ENCODE measurements at regions not wholly inside any gene's neighbourhood (a gene's known extent, or its start where the extent isn't known, plus 50 kb on each side); places are given as distances from the start of the nearest gene placed in this dataset.
A peak's percentile ranks its signal among the peaks of the same experiment; 100 is the strongest.

DNA sequence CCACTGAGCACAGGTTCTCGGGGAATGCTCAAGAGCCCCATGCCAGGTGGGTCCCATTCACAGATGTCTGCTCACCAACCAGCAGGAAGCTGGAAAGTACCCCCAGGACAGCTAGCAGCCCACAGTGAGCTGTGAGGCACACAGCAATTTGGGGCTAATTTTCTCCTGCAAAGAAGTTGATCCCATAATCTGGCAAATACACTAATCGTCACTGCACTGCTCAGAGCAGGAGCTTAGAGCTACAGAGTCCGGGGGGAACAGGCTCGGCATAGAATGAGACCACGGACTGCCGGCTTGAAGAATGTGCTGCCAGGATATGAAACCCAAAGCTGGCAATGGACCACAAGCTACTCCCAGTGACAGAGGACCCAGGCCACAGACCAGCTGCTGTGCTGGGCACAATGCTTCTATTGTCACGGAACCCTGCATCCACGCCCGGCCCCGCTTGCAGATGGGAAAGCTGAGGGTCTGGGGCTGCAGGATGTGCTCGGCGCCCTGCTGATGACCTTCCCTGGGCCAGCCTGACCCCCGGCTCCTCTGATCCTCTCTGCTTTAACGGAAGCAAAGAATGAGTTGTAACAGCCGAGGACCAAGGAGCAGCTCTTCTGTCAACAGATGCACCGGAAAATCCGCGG is 239.7 kb downstream of the CTTN start (continued):
- no peak for TF ChIP-seq SMARCC2 (IDR thresholded peaks at IDR 0.05)
- TF ChIP-seq, protein P1, sequence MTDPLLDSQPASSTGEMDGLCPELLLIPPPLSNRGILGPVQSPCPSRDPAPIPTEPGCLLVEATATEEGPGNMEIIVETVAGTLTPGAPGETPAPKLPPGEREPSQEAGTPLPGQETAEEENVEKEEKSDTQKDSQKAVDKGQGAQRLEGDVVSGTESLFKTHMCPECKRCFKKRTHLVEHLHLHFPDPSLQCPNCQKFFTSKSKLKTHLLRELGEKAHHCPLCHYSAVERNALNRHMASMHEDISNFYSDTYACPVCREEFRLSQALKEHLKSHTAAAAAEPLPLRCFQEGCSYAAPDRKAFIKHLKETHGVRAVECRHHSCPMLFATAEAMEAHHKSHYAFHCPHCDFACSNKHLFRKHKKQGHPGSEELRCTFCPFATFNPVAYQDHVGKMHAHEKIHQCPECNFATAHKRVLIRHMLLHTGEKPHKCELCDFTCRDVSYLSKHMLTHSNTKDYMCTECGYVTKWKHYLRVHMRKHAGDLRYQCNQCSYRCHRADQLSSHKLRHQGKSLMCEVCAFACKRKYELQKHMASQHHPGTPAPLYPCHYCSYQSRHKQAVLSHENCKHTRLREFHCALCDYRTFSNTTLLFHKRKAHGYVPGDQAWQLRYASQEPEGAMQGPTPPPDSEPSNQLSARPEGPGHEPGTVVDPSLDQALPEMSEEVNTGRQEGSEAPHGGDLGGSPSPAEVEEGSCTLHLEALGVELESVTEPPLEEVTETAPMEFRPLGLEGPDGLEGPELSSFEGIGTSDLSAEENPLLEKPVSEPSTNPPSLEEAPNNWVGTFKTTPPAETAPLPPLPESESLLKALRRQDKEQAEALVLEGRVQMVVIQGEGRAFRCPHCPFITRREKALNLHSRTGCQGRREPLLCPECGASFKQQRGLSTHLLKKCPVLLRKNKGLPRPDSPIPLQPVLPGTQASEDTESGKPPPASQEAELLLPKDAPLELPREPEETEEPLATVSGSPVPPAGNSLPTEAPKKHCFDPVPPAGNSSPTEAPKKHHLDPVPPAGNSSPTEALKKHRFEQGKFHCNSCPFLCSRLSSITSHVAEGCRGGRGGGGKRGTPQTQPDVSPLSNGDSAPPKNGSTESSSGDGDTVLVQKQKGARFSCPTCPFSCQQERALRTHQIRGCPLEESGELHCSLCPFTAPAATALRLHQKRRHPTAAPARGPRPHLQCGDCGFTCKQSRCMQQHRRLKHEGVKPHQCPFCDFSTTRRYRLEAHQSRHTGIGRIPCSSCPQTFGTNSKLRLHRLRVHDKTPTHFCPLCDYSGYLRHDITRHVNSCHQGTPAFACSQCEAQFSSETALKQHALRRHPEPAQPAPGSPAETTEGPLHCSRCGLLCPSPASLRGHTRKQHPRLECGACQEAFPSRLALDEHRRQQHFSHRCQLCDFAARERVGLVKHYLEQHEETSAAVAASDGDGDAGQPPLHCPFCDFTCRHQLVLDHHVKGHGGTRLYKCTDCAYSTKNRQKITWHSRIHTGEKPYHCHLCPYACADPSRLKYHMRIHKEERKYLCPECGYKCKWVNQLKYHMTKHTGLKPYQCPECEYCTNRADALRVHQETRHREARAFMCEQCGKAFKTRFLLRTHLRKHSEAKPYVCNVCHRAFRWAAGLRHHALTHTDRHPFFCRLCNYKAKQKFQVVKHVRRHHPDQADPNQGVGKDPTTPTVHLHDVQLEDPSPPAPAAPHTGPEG (CRISPR knock-in tag; IDR thresholded peaks at IDR 0.05): no peak
- TF ChIP-seq ZNF678 (CRISPR knock-in tag; IDR thresholded peaks at IDR 0.05): no peak
- TF ChIP-seq TRIM22 (IDR thresholded peaks at IDR 0.05): no peak
- TF ChIP-seq, protein P2, sequence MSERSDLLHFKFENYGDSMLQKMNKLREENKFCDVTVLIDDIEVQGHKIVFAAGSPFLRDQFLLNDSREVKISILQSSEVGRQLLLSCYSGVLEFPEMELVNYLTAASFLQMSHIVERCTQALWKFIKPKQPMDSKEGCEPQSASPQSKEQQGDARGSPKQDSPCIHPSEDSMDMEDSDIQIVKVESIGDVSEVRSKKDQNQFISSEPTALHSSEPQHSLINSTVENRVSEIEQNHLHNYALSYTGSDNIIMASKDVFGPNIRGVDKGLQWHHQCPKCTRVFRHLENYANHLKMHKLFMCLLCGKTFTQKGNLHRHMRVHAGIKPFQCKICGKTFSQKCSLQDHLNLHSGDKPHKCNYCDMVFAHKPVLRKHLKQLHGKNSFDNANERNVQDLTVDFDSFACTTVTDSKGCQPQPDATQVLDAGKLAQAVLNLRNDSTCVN (CRISPR knock-in tag; IDR thresholded peaks at IDR 0.05; ENCODE audit: borderline replicate concordance): no peak
- no peak for TF ChIP-seq ZNF143 (CRISPR knock-in tag; IDR thresholded peaks at IDR 0.05)
- TF ChIP-seq ZNF234 (CRISPR knock-in tag; conservative IDR thresholded peaks at IDR 0.05): no peak
- no peak for TF ChIP-seq ZNF619 (CRISPR knock-in tag; IDR thresholded peaks at IDR 0.05)
- TF ChIP-seq ZBTB8A (CRISPR knock-in tag; IDR thresholded peaks at IDR 0.05; ENCODE audit: borderline replicate concordance, low read depth): no peak
- TF ChIP-seq, protein P3, sequence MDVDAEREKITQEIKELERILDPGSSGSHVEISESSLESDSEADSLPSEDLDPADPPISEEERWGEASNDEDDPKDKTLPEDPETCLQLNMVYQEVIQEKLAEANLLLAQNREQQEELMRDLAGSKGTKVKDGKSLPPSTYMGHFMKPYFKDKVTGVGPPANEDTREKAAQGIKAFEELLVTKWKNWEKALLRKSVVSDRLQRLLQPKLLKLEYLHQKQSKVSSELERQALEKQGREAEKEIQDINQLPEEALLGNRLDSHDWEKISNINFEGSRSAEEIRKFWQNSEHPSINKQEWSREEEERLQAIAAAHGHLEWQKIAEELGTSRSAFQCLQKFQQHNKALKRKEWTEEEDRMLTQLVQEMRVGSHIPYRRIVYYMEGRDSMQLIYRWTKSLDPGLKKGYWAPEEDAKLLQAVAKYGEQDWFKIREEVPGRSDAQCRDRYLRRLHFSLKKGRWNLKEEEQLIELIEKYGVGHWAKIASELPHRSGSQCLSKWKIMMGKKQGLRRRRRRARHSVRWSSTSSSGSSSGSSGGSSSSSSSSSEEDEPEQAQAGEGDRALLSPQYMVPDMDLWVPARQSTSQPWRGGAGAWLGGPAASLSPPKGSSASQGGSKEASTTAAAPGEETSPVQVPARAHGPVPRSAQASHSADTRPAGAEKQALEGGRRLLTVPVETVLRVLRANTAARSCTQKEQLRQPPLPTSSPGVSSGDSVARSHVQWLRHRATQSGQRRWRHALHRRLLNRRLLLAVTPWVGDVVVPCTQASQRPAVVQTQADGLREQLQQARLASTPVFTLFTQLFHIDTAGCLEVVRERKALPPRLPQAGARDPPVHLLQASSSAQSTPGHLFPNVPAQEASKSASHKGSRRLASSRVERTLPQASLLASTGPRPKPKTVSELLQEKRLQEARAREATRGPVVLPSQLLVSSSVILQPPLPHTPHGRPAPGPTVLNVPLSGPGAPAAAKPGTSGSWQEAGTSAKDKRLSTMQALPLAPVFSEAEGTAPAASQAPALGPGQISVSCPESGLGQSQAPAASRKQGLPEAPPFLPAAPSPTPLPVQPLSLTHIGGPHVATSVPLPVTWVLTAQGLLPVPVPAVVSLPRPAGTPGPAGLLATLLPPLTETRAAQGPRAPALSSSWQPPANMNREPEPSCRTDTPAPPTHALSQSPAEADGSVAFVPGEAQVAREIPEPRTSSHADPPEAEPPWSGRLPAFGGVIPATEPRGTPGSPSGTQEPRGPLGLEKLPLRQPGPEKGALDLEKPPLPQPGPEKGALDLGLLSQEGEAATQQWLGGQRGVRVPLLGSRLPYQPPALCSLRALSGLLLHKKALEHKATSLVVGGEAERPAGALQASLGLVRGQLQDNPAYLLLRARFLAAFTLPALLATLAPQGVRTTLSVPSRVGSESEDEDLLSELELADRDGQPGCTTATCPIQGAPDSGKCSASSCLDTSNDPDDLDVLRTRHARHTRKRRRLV (CRISPR knock-in tag; IDR thresholded peaks at IDR 0.05): no peak
- TF ChIP-seq GATAD2A (CRISPR knock-in tag; IDR thresholded peaks at IDR 0.05): peak; percentile 57
- TF ChIP-seq DNMT1 (CRISPR knock-in tag; IDR thresholded peaks at IDR 0.05): no peak
- no peak for TF ChIP-seq ZSCAN20 (CRISPR knock-in tag; IDR thresholded peaks at IDR 0.05; ENCODE audit: borderline replicate concordance)
- TF ChIP-seq ZNF275 (CRISPR knock-in tag; IDR thresholded peaks at IDR 0.05; ENCODE audit: borderline replicate concordance): no peak
- no peak for TF ChIP-seq SNAPC2 (CRISPR knock-in tag; IDR thresholded peaks at IDR 0.05)
- no peak for TF ChIP-seq SMAD9 (CRISPR knock-in tag; IDR thresholded peaks at IDR 0.05)
